NCI-H1105 (cell line): ENCODE measurements at regions not wholly inside any gene's neighbourhood (a gene's known extent, or its start where the extent isn't known, plus 50 kb on each side); places are given as distances from the start of the nearest gene placed in this dataset.

Experiments used
- DNase-seq: peaks from one replicate; lab custom pipeline; 2025; lab: John Stamatoyannopoulos, UW

GRCh38 chr5:3654515-3654914 is 58.9 kb downstream of the IRX1 start:
- no peak for DNase-seq

- no peak for DNase-seq
These were observed 61.2 kb downstream of the IRX1 start for GRCh38 chr5:3656803-3657202.

- no peak for DNase-seq
These were observed 61.9 kb downstream of the IRX1 start for GRCh38 chr5:3657364-3658022.

GRCh38 chr5:3658929-3659328 is 63.3 kb downstream of the IRX1 start:
- no peak for DNase-seq

GRCh38 chr5:3659907-3660306 is 64.3 kb downstream of the IRX1 start:
- no peak for DNase-seq

- no peak for DNase-seq
These were observed 65.0 kb downstream of the IRX1 start for GRCh38 chr5:3660630-3661029.

- no peak for DNase-seq
These were observed 66.2 kb downstream of the IRX1 start for GRCh38 chr5:3661755-3662296.

- no peak for DNase-seq
These were observed 66.7 kb downstream of the IRX1 start for GRCh38 chr5:3662344-3662743.

GRCh38 chr5:3671337-3671736 is 75.7 kb downstream of the IRX1 start:
- DNase-seq = no peak

- no peak for DNase-seq
These were observed 83.2 kb downstream of the IRX1 start for GRCh38 chr5:3678801-3679200.

GRCh38 chr5:3680821-3681220 is 85.2 kb downstream of the IRX1 start:
- no peak for DNase-seq

GRCh38 chr5:3684118-3684517 is 88.5 kb downstream of the IRX1 start:
- no peak for DNase-seq

- DNase-seq = no peak
These were observed 89.2 kb downstream of the IRX1 start for GRCh38 chr5:3684771-3685354.

GRCh38 chr5:3694819-3695218 is 99.2 kb downstream of the IRX1 start:
- DNase-seq = no peak

GRCh38 chr5:3695818-3696217 is 100.2 kb downstream of the IRX1 start:
- no peak for DNase-seq

GRCh38 chr5:3698412-3698811 is 102.8 kb downstream of the IRX1 start:
- DNase-seq = no peak

GRCh38 chr5:3701694-3702093 is 106.1 kb downstream of the IRX1 start:
- no peak for DNase-seq

- DNase-seq = no peak
These were observed 109.0 kb downstream of the IRX1 start for GRCh38 chr5:3704661-3705060.

- DNase-seq = no peak
These were observed 113.6 kb downstream of the IRX1 start for GRCh38 chr5:3709068-3709716.

- DNase-seq = no peak
These were observed 114.2 kb downstream of the IRX1 start for GRCh38 chr5:3709717-3710348.

GRCh38 chr5:3715062-3715461 is 119.4 kb downstream of the IRX1 start:
- DNase-seq = no peak

- DNase-seq = no peak
These were observed 134.0 kb downstream of the IRX1 start for GRCh38 chr5:3729631-3730030.

- no peak for DNase-seq
These were observed 139.0 kb downstream of the IRX1 start for GRCh38 chr5:3734632-3735031.
